PC-9 (cell line): ENCODE measurements at regions not wholly inside any gene's neighbourhood (a gene's known extent, or its start where the extent isn't known, plus 50 kb on each side); places are given as distances from the start of the nearest gene placed in this dataset.

Experiments used
- BruUV-seq: library from RNA; stranded (reverse); fragments of 400-500 nt; replicated peaks from 2 replicates; lab custom pipeline; 2021; lab: Mats Ljungman, UMichigan
- CTCF ChIA-PET: fragments of 300-600 bp; sonication (Branson Sonifier 250); formaldehyde crosslinking; loops from one replicate; lab custom pipeline; 2022; ENCODE audit warnings: antibody characterized with exemption; lab: Charles Lee
- POLR2A ChIA-PET: fragments of 300-600 bp; sonication (Branson Sonifier 250); formaldehyde crosslinking; loops from one replicate; lab custom pipeline; 2022; ENCODE audit warnings: antibody characterized with exemption; ENCODE audit not compliant: unreplicated experiment; lab: Charles Lee
- DNase-seq, 2 experiments: peaks; one replicate each; pipeline versions ENCODE4 v3.0.0 to v3.0.0-alpha.2; 2015 to 2022; ENCODE audit warnings: mixed read lengths in 1 of 2
- H2AFZ ChIP-seq: fragments of 200-600 bp; sonication (generic); 2 replicates; pipeline ENCODE4 v1.8.1; 2017; ENCODE audit warnings: antibody characterized with exemption
- H3F3A ChIP-seq: fragments of 200-600 bp; sonication (generic); 2 replicates; pipeline ENCODE4 v1.8.1; 2017; ENCODE audit warnings: antibody characterized with exemption, mild to moderate bottlenecking, low read depth; ENCODE audit not compliant: insufficient read depth
- H3K27ac ChIP-seq: fragments of 200-600 bp; sonication (generic); 2 replicates; pipeline ENCODE4 v1.6.1; 2016; ENCODE audit warnings: mixed run types
- H3K27me3 ChIP-seq: fragments of 200-600 bp; sonication (generic); 2 replicates; pipeline ENCODE4 v1.6.1; 2016; ENCODE audit warnings: low read depth, mixed run types; ENCODE audit not compliant: insufficient read depth
- H3K36me3 ChIP-seq: fragments of 200-600 bp; sonication (generic); 2 replicates; pipeline ENCODE4 v1.6.1; 2016; ENCODE audit warnings: low read depth, mixed run types
- H3K4me1 ChIP-seq: fragments of 200-600 bp; sonication (generic); replicated peaks from 2 replicates; pipeline ENCODE4 v1.6.1; 2016; ENCODE audit warnings: mixed run types; ENCODE audit not compliant: insufficient read depth
- H3K4me2 ChIP-seq: fragments of 200-600 bp; sonication (generic); 2 replicates; pipeline ENCODE4 v1.6.1; 2017; ENCODE audit warnings: mixed run types
- H3K4me3 ChIP-seq: fragments of 200-600 bp; sonication (generic); 2 replicates; pipeline ENCODE4 v1.6.1; 2016; ENCODE audit warnings: mixed run types
- H3K79me2 ChIP-seq: fragments of 200-600 bp; sonication (generic); 2 replicates; pipeline ENCODE4 v1.6.1; 2017; ENCODE audit warnings: low read depth, mixed run types
- H3K9me2 ChIP-seq: fragments of 200-600 bp; sonication (generic); 2 replicates; pipeline ENCODE4 v1.8.1; 2017; ENCODE audit warnings: mild to moderate bottlenecking; ENCODE audit not compliant: insufficient read depth
- H3K9me3 ChIP-seq: fragments of 200-600 bp; sonication (generic); 2 replicates; pipeline ENCODE4 v1.8.1; 2016; ENCODE audit warnings: low read depth; ENCODE audit not compliant: insufficient read depth
- H4K20me1 ChIP-seq: fragments of 200-600 bp; sonication (generic); 2 replicates; pipeline ENCODE4 v1.8.1; 2017; ENCODE audit not compliant: insufficient read depth
- CTCF ChIP-seq: fragments of 200-600 bp; sonication (generic); conservative IDR thresholded peaks from 2 replicates; pipeline ENCODE4 v1.6.1; 2017; ENCODE audit warnings: mixed run types, antibody characterized with exemption, mild to moderate bottlenecking, moderate library complexity
- EZH2 ChIP-seq: fragments of 200-600 bp; sonication (generic); IDR thresholded peaks from 2 replicates; pipeline ENCODE4 v1.8.0; 2017; ENCODE audit warnings: antibody characterized with exemption, low read depth
- intact Hi-C: fragments of 100-400 bp; cut with micrococcal nuclease; formaldehyde crosslinking; loops from one replicate; pipeline ENCODE4 v1.10.0; 2022; ENCODE audit not compliant: unreplicated experiment

GRCh38 chr12:75779891-75780496, 251.6 kb downstream of the PHLDA1 start:
- peaks cover 13% of the 10 kb centered on the region for H3K9me3 ChIP-seq
- intact Hi-C loops, result loop anchor here (5.0 to 10.0 kb wide), 6 partner anchors 37 to 255 kb away; partner anchors contain the start of gene PHLDA1
- DNase-seq, result no peak
- no peak overlapping the region for H2AFZ ChIP-seq
- no peaks in the 10 kb centered on the region for H4K20me1 ChIP-seq
- TF ChIP-seq EZH2 (no peak), CTCF (no peak)
- H3K4me2 ChIP-seq, result no peak overlapping the region
- H3K79me2 ChIP-seq, result no peaks in the 10 kb centered on the region
- peaks cover 25% of the 10 kb centered on the region for H3F3A ChIP-seq
- H3K27ac ChIP-seq, result no peak overlapping the region
- H3K4me1 ChIP-seq, result peaks cover 31% of the 10 kb centered on the region
- H3K9me2 ChIP-seq, result no peaks in the 10 kb centered on the region
- ChIA-PET CTCF (interaction anchor here (0.6 kb wide), 1 partner anchor 131 kb away, joined by 3 read pairs; no protein-coding TSS in a partner anchor), POLR2A (no interaction called here)
- no peaks in the 10 kb centered on the region for H3K27me3 ChIP-seq
- BruUV-seq, result no TSS peak
- no peak overlapping the region for H3K4me3 ChIP-seq
- no peaks in the 10 kb centered on the region for H3K36me3 ChIP-seq

- Histone ChIP-seq H3K4me3 (no peak overlapping the region), H3K79me2 (no peaks in the 10 kb centered on the region), H3K4me2 (no peak overlapping the region), H3K9me3 (no peaks in the 10 kb centered on the region; the same call in 1 of the 2 replicates), H3K36me3 (no peaks in the 10 kb centered on the region), H3K27me3 (no peaks in the 10 kb centered on the region), H3K27ac (no peak overlapping the region), H4K20me1 (no peaks in the 10 kb centered on the region), H2AFZ (no peak overlapping the region), H3K9me2 (no peaks in the 10 kb centered on the region), H3K4me1 (no peaks in the 10 kb centered on the region), H3F3A (peaks cover 7% of the 10 kb centered on the region; the same call in 1 of the 2 replicates)
- POLR2A ChIA-PET, result no interaction called here
- TF ChIP-seq CTCF (no peak), EZH2 (no peak)
- no peak for DNase-seq
- BruUV-seq, result no TSS peak
- intact Hi-C loops, result no loop called here
- CTCF ChIA-PET, result no interaction called here
These were observed 257.1 kb downstream of the PHLDA1 start for GRCh38 chr12:75774261-75775052.

- Histone ChIP-seq H3K4me1 (no peaks in the 10 kb centered on the region), H2AFZ (no peak overlapping the region), H3K36me3 (no peaks in the 10 kb centered on the region), H3K27ac (no peak overlapping the region), H3F3A (peaks cover 7% of the 10 kb centered on the region; the same call in 1 of the 2 replicates), H3K27me3 (no peaks in the 10 kb centered on the region), H3K79me2 (no peaks in the 10 kb centered on the region), H3K9me3 (no peaks in the 10 kb centered on the region; the same call in 1 of the 2 replicates), H3K9me2 (no peaks in the 10 kb centered on the region), H4K20me1 (no peaks in the 10 kb centered on the region), H3K4me2 (no peak overlapping the region), H3K4me3 (no peak overlapping the region)
- intact Hi-C loops, result no loop called here
- no peak for DNase-seq
- TF ChIP-seq EZH2 (no peak), CTCF (no peak)
- no TSS peak for BruUV-seq
- ChIA-PET CTCF (no interaction called here), POLR2A (no interaction called here)
These were observed 258.2 kb downstream of the PHLDA1 start for GRCh38 chr12:75773377-75773776.
